Activated T-cell treated with anti-CD3 and anti-CD28 coated beads, Interleukin-2, amount 50 U/mL, for 72 hours (primary cell): ENCODE measurements at regions not wholly inside any gene's neighbourhood (a gene's known extent, or its start where the extent isn't known, plus 50 kb on each side); places are given as distances from the start of the nearest gene placed in this dataset.

Experiments
- ATAC-seq, 2 donors: fragments of 150-1000 bp; cut with Tn5 transposase; replicated peaks in 1 of 2; 2 replicates each; pipeline ENCODE4 v1.10.0; 2021; ENCODE audit warnings: moderate library complexity in 2 of 2, mild to moderate bottlenecking in 1 of 2
- DNase-seq, 2 donors: peaks; one replicate each; pipeline ENCODE4 v3.0.0; 2021 to 2022; ENCODE audit warnings: mixed read lengths in 1 of 2
- H3K27ac Mint-ChIP-seq: one replicate; pipeline ENCODE4 v1.8.0; 2022; ENCODE audit warnings: mild to moderate bottlenecking, moderate library complexity, mixed read lengths
- H3K27me3 Mint-ChIP-seq: one replicate; pipeline ENCODE4 v1.8.0; 2022; ENCODE audit warnings: low read depth, mixed read lengths
- H3K36me3 Mint-ChIP-seq, 2 donors: one replicate each; pipeline ENCODE4 v1.8.0; 2022; ENCODE audit warnings: mixed read lengths in 2 of 2, mild to moderate bottlenecking in 1 of 2; ENCODE audit not compliant: insufficient read depth in 2 of 2
- H3K4me1 Mint-ChIP-seq: one replicate; pipeline ENCODE4 v1.8.0; 2022; ENCODE audit warnings: low read depth, mixed read lengths
- H3K4me3 Mint-ChIP-seq, 2 donors: one replicate each; pipeline ENCODE4 v1.8.0; 2022; ENCODE audit warnings: mild to moderate bottlenecking in 2 of 2, mixed read lengths in 2 of 2, moderate library complexity in 2 of 2
- H3K9me3 Mint-ChIP-seq, 2 donors: one replicate each; pipeline ENCODE4 v1.8.0; 2022; ENCODE audit warnings: mixed read lengths in 2 of 2

DNA sequence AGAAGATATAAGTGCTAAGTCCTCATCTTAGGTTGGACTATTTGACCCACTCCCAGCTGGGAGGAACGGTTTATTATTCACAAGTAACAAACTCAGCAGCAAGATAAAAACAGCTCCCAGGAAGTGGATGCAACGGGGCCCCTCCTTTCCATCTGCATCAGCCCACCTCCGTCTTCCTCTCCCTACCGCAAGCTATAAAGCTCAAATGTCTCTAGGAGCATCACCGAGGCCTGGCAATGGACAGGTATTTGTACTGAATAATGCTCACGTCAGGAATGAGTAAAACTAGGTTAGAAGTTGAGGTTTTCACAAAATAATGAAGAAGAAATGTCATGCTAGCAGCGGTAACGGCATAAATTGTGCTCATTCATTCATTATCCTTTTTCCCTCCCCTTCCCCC is 408.7 kb upstream of the PSMD7 start:
- Mint-ChIP-seq H3K36me3 (no peaks in the 10 kb centered on the region), H3K9me3 (no peaks in the 10 kb centered on the region), H3K27me3 (peaks cover 50% of the 10 kb centered on the region), H3K4me3 (no peak overlapping the region), H3K27ac (no peak overlapping the region), H3K4me1 (peaks cover 14% of the 10 kb centered on the region)
- DNase-seq (no peak), ATAC-seq (no peak)

GRCh38 chr16:73886426-73886825 is 410.2 kb upstream of the PSMD7 start:
- Mint-ChIP-seq H3K27ac (no peak overlapping the region), H3K36me3 (no peaks in the 10 kb centered on the region), H3K4me1 (peaks cover 11% of the 10 kb centered on the region), H3K4me3 (no peak overlapping the region), H3K9me3 (no peaks in the 10 kb centered on the region), H3K27me3 (peaks cover 40% of the 10 kb centered on the region)
- no peak for DNase-seq
- ATAC-seq: no peak

- Mint-ChIP-seq H3K27ac (no peak overlapping the region), H3K4me3 (no peak overlapping the region), H3K27me3 (peaks cover 30% of the 10 kb centered on the region), H3K36me3 (no peaks in the 10 kb centered on the region), H3K4me1 (no peaks in the 10 kb centered on the region), H3K9me3 (no peaks in the 10 kb centered on the region)
- no peak for ATAC-seq
- DNase-seq: no peak
Measured at GRCh38 chr16:73885319-73885718, 411.3 kb upstream of the PSMD7 start.

DNA sequence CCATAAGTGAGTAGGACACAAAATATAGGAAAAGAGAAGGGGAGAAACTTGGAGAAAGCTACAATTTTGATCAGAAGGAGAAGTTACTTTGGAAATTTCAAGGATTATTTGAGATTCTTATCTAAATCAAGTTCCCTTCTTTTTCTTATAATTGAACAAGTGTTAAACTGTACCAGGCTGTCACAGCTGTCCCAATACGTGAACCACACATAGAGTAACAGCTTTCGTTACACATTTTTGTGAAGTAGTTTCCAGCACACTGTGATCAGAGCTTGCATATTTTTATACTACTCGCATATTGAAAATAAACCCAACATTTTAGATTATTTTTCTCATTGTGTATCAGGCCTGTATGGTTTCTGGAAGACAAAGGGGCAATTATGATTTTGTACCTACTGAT is 412.8 kb upstream of the PSMD7 start:
- peaks cover 37% of the 10 kb centered on the region for H3K27me3 Mint-ChIP-seq
- no peak overlapping the region for H3K27ac Mint-ChIP-seq
- ATAC-seq (no peak), DNase-seq (no peak)
- H3K9me3 Mint-ChIP-seq: no peaks in the 10 kb centered on the region
- no peaks in the 10 kb centered on the region for H3K4me1 Mint-ChIP-seq
- no peak overlapping the region for H3K4me3 Mint-ChIP-seq
- no peaks in the 10 kb centered on the region for H3K36me3 Mint-ChIP-seq

DNA sequence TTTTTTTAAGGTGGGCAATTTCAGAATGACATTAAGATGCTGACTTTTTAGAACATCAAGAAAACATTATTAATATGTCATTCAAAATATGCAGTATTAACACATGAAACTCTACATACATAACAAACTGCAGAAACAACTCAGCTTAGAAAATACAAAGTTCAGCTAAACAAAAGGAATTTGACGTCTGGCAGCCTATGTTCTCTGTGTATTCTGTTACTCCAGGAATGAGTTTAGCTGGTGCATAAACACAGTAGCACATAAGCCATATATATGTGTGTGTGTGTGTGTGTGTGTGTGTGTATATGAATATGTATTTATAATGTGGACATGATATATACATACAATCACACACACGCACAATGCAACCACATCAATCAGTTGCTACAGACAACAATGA is 413.5 kb upstream of the PSMD7 start:
- no peak overlapping the region for H3K4me3 Mint-ChIP-seq
- H3K9me3 Mint-ChIP-seq: no peaks in the 10 kb centered on the region
- DNase-seq: no peak
- no peak for ATAC-seq
- H3K27ac Mint-ChIP-seq: no peak overlapping the region
- H3K4me1 Mint-ChIP-seq: no peaks in the 10 kb centered on the region
- H3K27me3 Mint-ChIP-seq: peaks cover 30% of the 10 kb centered on the region
- H3K36me3 Mint-ChIP-seq: no peaks in the 10 kb centered on the region

GRCh38 chr16:73882651-73883050 is 414.0 kb upstream of the PSMD7 start:
- DNase-seq (no peak), ATAC-seq (no peak)
- Mint-ChIP-seq H3K27ac (no peak overlapping the region), H3K9me3 (no peaks in the 10 kb centered on the region), H3K27me3 (peaks cover 28% of the 10 kb centered on the region), H3K4me1 (no peaks in the 10 kb centered on the region), H3K36me3 (no peaks in the 10 kb centered on the region), H3K4me3 (no peak overlapping the region)

- H3K36me3 Mint-ChIP-seq: no peaks in the 10 kb centered on the region
- no peaks in the 10 kb centered on the region for H3K9me3 Mint-ChIP-seq
- ATAC-seq: no peak
Measured at GRCh38 chr16:73882033-73882432, 414.6 kb upstream of the PSMD7 start.

GRCh38 chr16:73879621-73880020 is 417.0 kb upstream of the PSMD7 start:
- Mint-ChIP-seq H3K27ac (no peak overlapping the region), H3K9me3 (no peaks in the 10 kb centered on the region), H3K36me3 (no peaks in the 10 kb centered on the region), H3K4me1 (no peaks in the 10 kb centered on the region), H3K4me3 (no peak overlapping the region), H3K27me3 (peaks cover 9% of the 10 kb centered on the region)
- no peak for ATAC-seq
- no peak for DNase-seq

More at GRCh38 chr16:73882033-73882432, 414.6 kb upstream of the PSMD7 start:
- no peak overlapping the region for H3K27ac Mint-ChIP-seq
- DNase-seq: no peak
- H3K4me3 Mint-ChIP-seq: no peak overlapping the region
- peaks cover 24% of the 10 kb centered on the region for H3K27me3 Mint-ChIP-seq
- H3K4me1 Mint-ChIP-seq: no peaks in the 10 kb centered on the region

- Mint-ChIP-seq H3K27me3 (peaks cover 9% of the 10 kb centered on the region), H3K4me3 (no peak overlapping the region), H3K27ac (no peak overlapping the region), H3K4me1 (no peaks in the 10 kb centered on the region), H3K36me3 (no peaks in the 10 kb centered on the region), H3K9me3 (no peaks in the 10 kb centered on the region)
- DNase-seq: no peak
- no peak for ATAC-seq
Measured at GRCh38 chr16:73878611-73879010, 418.0 kb upstream of the PSMD7 start.

- no peaks in the 10 kb centered on the region for H3K4me1 Mint-ChIP-seq
- DNase-seq: no peak
- H3K36me3 Mint-ChIP-seq: no peaks in the 10 kb centered on the region
- no peaks in the 10 kb centered on the region for H3K9me3 Mint-ChIP-seq
- ATAC-seq: no peak
- H3K4me3 Mint-ChIP-seq: no peak overlapping the region
- H3K27ac Mint-ChIP-seq: no peak overlapping the region
- peaks cover 9% of the 10 kb centered on the region for H3K27me3 Mint-ChIP-seq
Measured at GRCh38 chr16:73877150-73877549, 419.5 kb upstream of the PSMD7 start.

- H3K36me3 Mint-ChIP-seq: no peaks in the 10 kb centered on the region
- H3K9me3 Mint-ChIP-seq: no peaks in the 10 kb centered on the region
- ATAC-seq (no peak), DNase-seq (no peak)
- H3K4me1 Mint-ChIP-seq: no peaks in the 10 kb centered on the region
- no peak overlapping the region for H3K27ac Mint-ChIP-seq
- H3K27me3 Mint-ChIP-seq: peaks cover 9% of the 10 kb centered on the region
- H3K4me3 Mint-ChIP-seq: no peak overlapping the region
Measured at GRCh38 chr16:73875996-73876690, 420.5 kb upstream of the PSMD7 start.

GRCh38 chr16:73874324-73874723 is 422.3 kb upstream of the PSMD7 start:
- Mint-ChIP-seq H3K27ac (no peak overlapping the region), H3K4me3 (no peak overlapping the region), H3K36me3 (no peaks in the 10 kb centered on the region), H3K4me1 (no peaks in the 10 kb centered on the region), H3K9me3 (no peaks in the 10 kb centered on the region), H3K27me3 (no peaks in the 10 kb centered on the region)
- no peak for ATAC-seq
- DNase-seq: no peak

GRCh38 chr16:73873643-73874042 is 423.0 kb upstream of the PSMD7 start:
- no peak overlapping the region for H3K27ac Mint-ChIP-seq
- DNase-seq (no peak), ATAC-seq (no peak)
- H3K27me3 Mint-ChIP-seq: no peaks in the 10 kb centered on the region
- H3K9me3 Mint-ChIP-seq: no peaks in the 10 kb centered on the region
- H3K4me1 Mint-ChIP-seq: no peaks in the 10 kb centered on the region
- no peaks in the 10 kb centered on the region for H3K36me3 Mint-ChIP-seq
- H3K4me3 Mint-ChIP-seq: no peak overlapping the region

DNA sequence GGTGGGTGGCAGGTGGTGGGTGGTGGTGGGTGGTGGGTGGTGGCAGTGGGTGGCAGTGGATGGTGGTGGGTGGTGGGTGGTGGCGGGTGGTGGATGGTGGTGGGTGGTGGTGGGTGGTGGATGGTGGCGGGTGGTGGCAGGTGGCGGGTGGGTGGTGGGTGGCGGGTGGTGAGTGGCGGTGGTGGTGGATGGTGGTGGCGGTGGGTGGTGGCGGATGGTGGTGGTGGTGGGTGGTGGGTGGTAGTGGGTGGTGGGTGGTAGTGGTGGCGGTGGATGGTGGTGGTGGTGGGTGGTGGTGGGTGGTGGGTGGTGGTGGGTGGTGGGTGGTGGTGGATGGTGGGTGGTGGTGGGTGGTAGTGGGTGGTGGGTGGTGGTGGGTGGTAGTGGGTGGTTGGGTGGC is 423.8 kb upstream of the PSMD7 start:
- Mint-ChIP-seq H3K36me3 (no peaks in the 10 kb centered on the region), H3K27me3 (no peaks in the 10 kb centered on the region), H3K27ac (no peak overlapping the region), H3K4me1 (no peaks in the 10 kb centered on the region), H3K9me3 (no peaks in the 10 kb centered on the region), H3K4me3 (no peak overlapping the region)
- no peak for DNase-seq
- no peak for ATAC-seq
